IPS DF 19.7 (cell line): ENCODE measurements at regions not wholly inside any gene's neighbourhood (a gene's known extent, or its start where the extent isn't known, plus 50 kb on each side); places are given as distances from the start of the nearest gene placed in this dataset.

Experiments
- DNase-seq: peaks from one replicate; pipeline ENCODE4 v3.0.0-alpha.2; 2013; ENCODE audit warnings: low read depth, low spot score

DNA sequence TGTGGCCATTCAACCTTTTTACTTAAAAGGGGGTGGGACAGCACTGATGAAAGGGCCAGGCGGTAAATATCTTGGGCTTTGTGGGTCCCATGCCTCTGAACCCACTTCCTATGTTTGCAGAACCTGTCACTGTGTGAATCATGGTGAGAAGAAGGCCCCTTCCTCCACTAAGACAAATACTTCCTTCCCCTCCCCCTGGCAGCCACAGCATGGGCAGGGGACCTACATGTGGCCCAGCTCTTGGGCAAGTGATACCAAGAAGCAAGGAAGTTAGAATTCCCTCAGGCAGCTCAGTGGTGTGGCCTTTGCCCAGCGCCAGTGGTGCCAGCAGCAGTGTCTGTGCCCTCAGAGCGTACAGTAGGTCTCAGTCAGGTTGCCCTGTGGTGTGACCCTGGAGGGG lies 168.6 kb downstream of the TRIM33 start:
- no peak for DNase-seq

DNA sequence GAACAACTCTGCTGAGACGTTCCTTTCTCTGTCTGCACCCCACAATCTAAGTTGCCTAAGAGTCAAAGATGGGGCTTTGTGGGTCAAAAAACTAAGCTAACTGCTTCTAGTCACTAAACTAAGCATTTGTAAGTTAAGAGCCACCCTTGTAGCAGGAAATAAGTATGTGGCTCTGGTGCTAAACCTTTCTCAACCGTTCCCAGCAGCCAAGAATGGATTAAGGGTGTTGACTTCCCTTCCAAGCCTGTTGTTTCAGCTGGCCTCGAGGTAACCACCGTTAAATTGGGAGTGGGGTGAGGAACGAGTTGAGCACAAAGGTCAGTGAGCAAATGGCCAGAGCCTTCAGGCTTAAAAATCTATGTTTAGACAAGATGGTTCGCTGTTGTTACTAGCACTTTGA lies 169.1 kb downstream of the TRIM33 start:
- DNase-seq = no peak

DNA sequence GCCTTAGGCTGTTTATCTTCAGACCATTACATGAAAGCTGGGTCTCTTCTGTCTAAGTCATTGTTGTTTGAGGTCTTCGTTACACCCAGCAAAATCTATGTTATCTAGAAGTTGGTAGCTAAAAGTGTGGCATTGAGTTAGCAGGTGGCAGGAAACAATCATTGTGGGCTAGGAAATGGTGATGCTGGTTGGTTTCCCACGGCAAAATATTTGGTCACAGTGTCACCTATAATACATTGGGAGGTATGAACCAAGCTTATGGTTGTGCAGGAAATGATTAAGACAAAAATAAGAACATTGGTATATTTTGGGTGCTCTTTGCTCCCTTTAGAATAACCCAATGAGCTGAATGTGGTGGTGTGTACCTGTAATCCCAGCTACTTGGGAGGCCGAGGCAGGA lies 169.7 kb downstream of the TRIM33 start:
- no peak for DNase-seq

DNA sequence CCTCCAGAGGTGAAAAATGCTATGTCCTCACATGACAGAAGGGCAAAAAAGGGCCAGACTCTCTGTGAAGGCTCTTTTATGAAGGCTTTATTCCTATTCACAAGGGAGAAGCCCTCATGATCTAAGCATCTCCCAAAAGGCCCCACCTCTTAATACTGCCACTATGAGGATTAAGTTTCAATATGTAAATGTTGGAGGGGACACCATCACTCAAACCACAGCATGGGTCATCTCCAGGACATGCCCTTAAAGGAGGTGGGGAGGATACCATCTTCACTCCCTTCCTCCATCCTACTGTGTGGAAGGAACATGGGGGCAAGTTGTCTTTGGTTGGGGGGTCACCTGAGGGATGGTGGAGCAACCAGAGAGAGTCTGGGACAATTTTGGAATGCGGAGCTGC lies 170.1 kb downstream of the TRIM33 start:
- DNase-seq = no peak

DNA sequence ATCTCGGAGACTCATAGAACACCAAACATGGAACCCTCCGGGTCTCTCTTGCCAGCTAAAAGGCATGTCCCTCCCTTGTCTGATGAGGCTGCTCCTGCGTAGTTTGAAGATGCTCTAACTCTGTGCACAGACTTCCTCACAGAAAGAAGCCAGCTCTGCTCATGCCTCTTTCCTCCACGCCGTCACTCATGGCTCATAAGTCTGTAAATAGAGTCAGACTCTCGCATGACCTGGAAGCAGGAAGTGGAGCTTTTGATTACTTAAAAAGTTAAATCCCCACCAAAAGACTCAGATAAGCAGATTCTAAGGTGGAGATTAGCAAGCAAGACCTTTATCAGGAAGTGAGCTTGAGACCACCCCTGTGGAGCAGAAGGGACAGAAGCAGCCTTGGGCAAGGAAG lies 171.6 kb downstream of the TRIM33 start:
- no peak for DNase-seq

DNA sequence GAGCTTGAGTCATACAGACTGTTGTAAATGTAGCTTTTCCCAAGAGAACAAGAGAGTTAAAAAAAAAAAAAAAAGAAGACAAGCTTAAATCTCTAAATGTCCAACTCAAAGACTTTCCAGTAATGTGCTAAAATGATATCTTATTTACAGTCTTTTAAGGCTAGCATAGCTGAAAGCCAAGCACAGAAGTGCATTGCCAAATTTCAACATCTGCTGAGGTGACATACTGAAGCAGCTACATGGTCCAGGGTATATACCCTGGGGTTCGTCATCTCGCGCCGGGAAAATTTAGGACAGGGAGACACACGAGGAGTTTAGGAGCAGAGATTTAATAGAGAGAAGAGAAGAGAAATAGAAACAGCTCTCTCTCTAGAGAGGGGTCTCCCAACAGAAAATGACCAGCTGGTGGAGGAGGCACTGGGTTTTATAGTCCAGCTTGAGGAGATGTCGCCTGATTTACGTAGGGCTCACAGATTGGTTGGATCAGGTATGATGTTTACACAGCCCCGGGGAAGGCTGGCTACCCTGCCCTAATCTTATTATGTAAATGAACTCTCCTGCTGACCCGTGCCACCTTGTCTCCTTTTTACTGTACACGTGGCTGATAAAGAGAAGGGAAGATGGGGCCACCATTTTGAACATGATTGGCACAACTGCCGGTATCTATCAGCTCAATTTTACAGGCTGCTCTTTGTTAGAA lies 172.7 kb downstream of the TRIM33 start:
- no peak for DNase-seq

DNA sequence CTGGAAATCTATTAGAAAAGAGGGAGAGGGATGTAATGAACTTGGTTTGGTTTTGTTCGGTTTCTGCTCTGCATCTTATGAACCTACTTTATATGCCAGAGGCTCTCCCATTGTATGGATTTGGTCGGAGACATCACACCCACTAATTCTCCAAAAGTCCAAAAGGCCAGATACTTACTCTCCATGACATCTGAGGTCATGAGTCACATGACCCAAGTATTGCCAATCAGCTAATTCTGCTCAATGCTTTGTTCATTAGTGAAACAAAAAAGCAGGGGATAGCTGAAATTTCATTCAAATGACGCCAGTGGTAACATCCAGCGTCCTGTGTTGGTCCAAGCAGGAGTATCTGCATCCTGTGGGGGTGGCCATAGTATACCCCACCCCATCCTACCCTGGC lies 173.6 kb downstream of the TRIM33 start:
- no peak for DNase-seq

DNA sequence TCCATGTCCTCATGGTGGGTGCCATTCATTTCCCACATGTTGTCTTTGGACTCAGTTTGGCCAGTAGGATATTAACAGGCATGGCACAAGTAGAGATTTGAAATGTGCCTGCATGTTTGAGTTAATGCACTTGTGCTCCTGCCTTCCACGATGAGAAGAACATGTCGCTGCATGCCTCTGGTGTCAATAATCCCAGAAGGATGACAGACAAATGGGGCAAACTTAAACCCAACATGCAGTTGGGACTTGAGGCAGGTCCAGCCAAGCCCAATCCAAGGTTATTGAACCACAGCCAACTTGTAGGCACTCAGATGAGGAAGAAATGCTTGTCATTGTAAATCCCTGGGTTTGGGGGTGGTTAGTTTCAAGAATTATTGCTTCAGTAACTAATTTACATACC lies 174.6 kb downstream of the TRIM33 start:
- DNase-seq = no peak

DNA sequence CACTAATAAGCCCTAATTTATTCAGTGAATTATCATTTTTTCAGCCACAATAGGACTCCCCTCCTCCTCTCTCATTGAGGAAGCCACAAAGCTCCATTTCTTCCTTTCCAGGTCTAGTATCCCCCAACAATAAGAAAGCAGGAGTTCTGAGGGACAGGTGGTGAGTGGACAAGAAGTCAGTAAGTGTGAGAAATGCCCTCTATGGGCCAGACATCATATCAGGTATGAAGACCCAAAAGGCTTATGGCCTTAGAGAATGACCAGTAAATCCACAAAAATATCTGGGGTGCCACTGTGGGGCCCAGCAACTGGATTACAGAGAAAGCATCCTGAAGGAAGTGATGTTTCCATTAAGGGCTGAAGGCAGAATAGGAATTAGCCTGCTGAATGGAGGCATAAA lies 175.7 kb downstream of the TRIM33 start:
- no peak for DNase-seq

DNA sequence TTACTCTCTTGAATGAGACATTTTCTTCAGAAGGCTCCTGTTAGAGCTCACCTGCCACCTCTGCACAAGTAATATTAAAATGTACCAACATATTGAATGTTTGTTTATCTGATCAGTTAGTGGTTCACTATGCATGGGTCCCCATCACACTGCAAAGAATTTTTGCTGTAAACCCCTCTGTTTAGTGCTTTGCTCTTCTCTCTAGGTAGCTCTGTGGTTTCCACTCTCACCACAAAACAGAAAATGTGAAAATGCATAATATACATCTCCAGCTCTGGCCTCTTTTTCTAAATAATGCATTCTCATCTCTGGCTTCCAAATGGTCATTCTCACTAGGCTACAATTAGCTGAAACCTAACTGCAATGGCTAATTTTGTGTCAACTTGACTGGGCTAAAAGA lies 176.7 kb downstream of the TRIM33 start:
- no peak for DNase-seq

DNA sequence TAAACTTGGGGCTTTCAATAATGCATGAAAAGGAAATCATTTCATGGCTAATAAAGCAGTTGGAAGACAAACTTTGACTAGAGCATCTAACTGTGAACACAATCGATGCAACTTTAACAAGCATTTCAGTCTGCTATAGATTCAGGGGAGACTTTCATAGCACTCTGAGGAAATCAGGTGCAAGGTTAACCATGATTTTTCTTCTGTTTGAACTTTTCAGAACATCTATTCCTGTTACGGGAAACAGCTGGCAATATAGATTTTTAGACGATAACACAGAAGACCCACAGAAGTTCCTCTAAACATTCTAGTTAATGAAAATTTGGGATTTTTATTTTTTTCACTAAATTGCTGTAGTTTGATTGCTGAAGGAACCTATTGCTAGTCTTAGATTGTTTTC lies 177.3 kb downstream of the TRIM33 start:
- no peak for DNase-seq

DNA sequence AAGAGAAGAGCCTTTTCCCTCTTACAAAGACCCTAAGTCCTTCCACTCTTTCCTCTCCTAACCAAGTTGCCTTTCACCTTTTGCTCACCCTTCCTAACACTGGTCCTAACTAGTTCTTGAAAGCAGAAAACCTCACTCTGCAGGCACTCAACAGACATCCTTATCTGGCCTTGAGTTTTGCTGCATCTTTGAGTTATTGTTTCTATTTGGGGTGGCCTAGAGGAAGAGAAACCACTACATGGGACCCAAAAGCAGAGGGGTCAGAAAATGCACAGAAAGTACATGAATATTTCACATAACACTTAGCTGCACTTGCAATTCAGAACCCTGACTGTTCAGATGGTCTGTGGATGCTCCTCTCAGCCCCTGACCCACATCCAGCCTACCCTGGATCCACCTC lies 178.3 kb upstream of the SYT6 start:
- no peak for DNase-seq

DNA sequence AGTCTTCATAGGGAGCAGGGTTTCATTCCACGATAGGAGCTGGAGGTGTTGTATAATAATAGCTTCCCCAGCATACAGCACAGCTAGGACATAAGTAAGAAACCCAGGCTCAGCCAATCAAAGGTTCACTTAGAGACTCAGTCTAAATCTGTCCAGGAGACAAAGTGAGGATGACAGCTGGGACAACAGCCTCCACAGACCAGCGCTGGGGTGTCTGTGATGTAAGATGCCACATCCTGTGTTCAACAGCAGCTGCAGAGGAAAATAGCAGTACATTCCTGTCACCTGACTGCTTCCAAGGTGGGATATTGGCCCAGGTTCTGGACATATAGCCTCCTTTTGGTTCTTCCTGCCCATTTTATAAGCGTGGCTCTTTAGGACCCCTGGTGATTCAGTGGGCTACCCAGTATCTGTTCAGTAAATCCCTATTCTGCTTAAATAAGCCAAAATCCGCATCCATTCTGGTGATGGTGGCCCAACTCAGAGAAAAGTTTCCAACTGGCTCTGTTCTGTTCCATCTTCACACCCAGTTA lies 176.8 kb upstream of the SYT6 start:
- no peak for DNase-seq

DNA sequence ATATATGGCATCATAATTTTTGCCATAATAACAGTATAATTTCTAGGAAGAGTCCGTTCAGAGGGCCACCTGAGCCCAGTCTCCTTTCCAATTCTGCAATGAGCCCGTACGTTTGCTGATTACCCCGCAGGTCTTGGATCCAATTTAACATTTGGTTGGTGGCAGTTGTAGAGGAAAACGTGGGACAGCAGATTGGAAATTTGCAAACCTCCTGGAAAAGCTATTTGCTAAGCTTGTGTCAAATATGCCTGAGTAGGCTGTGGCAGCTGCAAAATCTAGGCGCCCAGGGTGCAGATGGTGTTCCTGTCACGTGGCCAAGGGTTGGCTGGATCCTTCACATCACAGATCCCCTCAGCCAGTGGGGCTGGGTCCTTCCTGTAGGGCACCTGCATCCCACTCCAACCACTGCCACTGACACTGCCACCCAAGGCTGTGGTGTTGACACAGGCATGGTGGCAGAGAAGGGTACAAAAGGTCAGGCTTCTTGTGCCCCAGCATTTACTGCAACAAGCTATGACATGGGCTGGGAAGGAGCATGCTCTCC lies 174.8 kb upstream of the SYT6 start:
- DNase-seq = no peak

DNA sequence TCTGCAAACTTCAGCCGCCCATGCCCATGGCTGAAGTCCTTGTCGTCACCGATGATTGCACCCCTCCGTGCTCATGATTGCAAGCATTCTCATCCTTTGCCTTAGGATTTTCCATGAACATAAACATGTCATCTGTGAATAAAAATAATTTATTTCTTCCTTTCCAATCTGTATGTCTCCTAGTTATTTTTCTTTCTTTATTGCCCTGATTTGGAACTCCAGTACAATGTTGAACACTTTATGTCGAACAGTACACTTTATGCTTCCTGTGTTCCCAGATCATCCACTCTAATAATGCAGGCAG lies 170.9 kb upstream of the SYT6 start:
- no peak for DNase-seq

DNA sequence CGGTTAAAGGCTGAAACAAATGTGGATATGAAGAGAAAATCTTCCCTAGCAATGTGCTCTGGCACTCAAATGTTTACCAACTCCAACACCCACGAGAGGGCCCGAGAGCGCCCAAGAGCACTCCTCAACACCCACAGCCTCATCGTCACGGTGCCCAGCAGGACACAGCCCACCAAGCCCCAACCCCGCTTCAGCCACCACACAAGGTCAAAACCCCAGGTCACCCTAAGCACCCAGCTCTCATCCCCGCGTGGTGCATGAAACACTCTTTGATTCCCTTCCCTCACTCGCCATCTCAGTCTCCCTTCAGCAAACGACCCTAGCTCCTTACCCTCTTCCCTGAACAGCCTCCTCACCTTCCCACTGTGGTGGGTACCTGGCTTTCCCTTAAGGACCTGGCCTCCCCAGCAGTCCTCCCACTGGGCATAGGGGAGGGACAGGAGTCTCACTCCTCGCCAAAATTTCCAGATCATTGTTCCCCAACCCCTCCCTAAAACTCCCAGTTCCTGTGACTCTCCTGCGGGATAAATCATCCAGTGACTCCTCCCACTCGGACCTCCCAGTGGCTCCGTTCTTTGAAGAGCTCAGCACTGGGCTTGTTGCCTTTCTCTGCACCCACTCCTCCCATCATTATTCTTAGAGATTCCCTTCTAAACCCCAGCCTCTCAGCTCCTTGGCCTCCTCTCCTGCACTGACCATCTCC lies 170.4 kb upstream of the SYT6 start:
- no peak for DNase-seq

DNA sequence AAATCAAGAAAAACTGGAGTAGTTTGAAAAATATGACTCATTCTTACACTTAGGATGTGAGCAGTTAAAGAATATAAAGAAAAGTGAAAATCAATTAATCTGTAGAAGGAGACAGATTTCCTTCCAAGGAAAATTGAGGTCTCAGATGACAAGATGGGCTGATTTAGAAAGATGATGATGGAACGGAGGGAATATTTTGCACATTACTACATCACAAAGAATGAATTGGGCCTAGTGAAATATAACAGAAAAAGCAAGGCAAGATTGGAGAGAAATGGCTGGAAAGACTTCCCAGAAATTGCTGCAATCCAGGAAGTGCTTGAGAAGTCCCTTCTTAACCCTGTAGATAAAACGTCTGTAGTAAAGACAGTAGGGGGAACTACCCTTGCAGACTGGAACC lies 169.1 kb upstream of the SYT6 start:
- DNase-seq = no peak

DNA sequence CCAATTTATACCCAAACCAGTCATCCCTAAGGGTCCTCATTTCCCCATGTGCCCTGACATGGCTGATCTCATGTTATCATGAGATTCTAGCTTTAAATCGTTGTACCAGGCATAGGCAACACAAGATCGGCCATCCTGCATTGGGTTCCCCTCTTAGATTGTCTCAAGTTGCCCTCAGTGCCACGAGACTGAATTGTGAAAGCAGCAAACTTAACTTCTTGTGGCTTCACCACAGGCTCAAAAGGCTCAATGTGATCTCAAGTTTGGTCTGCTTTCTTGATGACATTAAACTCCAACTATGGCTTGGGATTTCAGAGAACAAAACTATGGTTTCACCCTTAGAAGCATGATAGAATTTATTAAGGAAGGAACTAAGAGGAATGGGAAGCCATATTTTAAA lies 168.5 kb upstream of the SYT6 start:
- DNase-seq = no peak

DNA sequence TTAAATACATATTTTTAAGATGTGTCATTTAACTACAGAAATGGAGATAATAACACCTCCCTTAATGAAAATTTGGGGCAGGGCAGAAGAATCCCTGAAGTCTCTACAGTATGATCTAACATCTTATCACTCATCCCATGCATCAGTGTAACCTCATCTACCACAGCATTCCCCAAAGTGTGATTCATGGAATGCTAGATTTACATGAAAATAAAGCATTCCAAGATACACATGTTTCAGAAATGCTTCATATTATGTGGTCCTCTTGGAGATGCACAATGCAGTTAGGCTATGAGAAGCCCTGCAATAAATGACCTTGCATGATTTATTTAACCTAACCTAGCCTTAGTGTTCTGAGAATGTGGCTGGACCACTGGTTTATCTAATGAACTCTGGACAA lies 166.9 kb upstream of the SYT6 start:
- DNase-seq = no peak

DNA sequence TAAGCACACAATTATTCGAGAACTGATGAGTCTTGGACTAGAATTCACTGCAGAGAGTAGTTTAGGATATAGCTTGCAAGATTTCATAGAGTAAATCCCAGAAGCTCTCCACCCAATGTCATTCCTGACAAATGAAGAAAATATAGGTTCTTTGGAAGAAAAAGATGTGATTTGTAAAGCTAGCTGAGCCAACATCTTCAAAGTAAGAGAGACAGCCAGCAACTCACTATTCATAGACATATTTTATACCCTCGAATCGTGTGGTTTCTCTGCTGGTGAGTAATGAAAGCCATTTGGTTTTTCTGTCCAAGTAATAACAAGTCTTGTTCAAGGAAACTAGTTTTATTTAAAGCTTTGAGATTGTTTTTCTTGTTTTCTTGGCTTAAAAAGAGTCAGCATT lies 165.7 kb upstream of the SYT6 start:
- no peak for DNase-seq

DNA sequence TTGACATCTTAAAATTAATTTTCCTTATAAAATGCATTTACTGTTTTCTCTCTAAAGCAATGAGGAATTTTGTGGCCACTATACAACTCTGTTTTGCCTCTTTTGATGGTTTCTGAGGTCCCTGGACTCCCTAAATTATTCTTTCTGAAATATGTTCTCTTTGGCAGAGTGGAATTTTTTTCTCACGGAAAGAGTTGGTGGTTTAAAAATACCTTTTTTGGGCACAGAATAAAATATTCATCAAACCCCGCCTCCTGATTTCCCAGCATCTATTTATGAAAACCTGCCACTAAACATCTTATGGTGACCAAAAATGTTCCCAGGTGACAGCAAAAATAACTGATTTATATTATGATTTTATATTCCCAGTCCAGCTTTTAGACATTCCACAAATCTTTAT lies 165.3 kb upstream of the SYT6 start:
- DNase-seq = no peak

DNA sequence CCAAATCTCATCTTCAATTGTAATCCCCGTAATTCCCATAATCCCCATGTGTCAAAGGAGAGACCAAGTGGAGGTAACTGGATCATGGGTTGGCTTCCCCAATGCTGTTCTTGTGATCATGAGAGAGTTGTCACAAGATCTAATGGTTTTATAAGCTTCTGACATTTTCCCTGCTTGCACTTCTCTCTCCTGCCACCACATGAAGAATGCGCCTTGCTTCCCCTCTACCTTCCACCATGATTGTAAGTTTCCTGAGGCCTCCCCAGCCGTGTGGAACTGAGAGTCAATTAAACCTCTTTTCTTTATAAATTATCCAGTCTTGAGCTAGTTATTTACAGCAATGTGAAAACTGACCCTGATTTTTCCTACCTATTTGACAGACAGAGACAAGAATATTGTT lies 162.5 kb upstream of the SYT6 start:
- DNase-seq = no peak

DNA sequence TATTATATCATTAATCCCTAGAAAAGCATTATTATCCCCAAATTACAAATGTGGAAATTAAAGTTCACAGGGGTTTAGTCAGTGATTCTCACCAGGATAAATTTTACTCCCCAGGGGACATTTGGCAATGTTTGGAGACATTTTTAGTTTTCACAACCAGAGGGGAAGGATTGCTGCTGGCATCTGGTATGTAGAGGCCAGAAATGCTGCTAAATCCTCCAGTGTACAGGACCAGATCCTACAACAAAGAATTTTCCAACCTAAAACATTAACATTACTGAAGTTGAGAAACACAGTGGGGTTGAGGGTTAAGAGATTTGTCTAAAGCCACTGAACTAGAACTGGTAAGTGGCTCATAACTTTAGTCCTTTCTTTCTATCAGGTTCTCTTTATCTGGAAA lies 162.0 kb upstream of the SYT6 start:
- DNase-seq = no peak
